Right renal pelvis (tissue), 4 donors: ENCODE measurements at regions not wholly inside any gene's neighbourhood (a gene's known extent, or its start where the extent isn't known, plus 50 kb on each side); places are given as distances from the start of the nearest gene placed in this dataset.
"Not testable (repeated sequence)": the region's sequence is repeated elsewhere in the genome, so short reads cannot be mapped to it uniquely, and the experiment has no call there.

Experiments used
- DNase-seq, 4 donors: peaks; one replicate each; pipeline ENCODE4 v3.0.0-alpha.2; 2013; ENCODE audit warnings: low read depth in 4 of 4, low spot score in 3 of 4, missing footprints in 1 of 4

GRCh38 chr21:14623079-14623478 is 77.0 kb upstream of the SAMSN1 start:
- DNase-seq = not testable (repeated sequence)

- no peak for DNase-seq
Measured at GRCh38 chr21:14620152-14620551, 74.0 kb upstream of the SAMSN1 start.

- no peak for DNase-seq
Measured at GRCh38 chr21:14617871-14618270, 71.8 kb upstream of the SAMSN1 start.

GRCh38 chr21:14617040-14617393 is 70.9 kb upstream of the SAMSN1 start:
- no peak for DNase-seq

GRCh38 chr21:14616380-14617039 is 70.4 kb upstream of the SAMSN1 start:
- no peak for DNase-seq

- no peak for DNase-seq
Measured at GRCh38 chr21:14615359-14615974, 69.4 kb upstream of the SAMSN1 start.

DNA sequence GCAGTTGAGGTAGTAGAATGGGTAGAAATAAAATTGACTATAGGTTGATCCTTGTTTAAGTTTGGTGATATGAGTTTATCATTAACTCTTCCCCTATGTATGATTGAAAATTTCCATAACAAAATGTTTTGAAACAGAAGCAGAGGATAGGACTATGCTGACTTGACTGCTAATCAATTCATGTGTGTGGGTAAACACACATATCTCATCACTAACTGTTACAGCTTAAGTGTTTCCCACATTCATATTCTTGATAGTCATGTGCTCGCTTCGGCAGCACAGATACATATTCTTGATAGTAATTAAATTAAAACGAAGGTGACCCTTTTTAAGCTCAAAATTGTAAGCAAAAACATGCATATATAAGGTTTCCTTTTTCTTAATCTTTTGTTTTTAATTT is 68.2 kb upstream of the SAMSN1 start:
- DNase-seq = no peak

- DNase-seq = no peak
Measured at GRCh38 chr21:14613486-14614224, 67.5 kb upstream of the SAMSN1 start.

DNA sequence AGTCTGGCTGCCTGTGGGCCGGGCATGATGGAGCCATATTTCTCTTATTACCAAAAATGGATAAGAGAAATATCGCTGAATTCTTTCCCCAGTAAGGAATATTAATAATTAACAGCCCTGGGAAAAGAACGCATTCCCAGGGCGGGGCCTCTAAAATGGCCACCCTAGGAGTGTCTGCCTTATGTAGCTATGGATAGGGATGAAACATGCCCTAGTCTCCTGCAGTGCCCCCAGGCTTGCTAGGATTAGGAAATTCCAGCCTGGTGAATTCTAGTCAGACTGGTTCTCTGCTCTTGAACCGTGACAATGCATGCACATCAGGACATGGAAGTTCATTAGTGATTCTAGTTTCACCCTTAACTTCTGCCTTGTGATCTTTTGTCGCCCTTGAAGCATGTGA is 64.0 kb upstream of the SAMSN1 start:
- DNase-seq = not testable (repeated sequence)

- DNase-seq = no peak
Measured at GRCh38 chr21:14609274-14609673, 63.2 kb upstream of the SAMSN1 start.

GRCh38 chr21:14607262-14607661 is 61.1 kb upstream of the SAMSN1 start:
- no peak for DNase-seq

- DNase-seq = no peak
Measured at GRCh38 chr21:14603202-14603601, 57.1 kb upstream of the SAMSN1 start.

- no peak for DNase-seq
Measured at GRCh38 chr21:14602382-14602958, 56.4 kb upstream of the SAMSN1 start.

DNA sequence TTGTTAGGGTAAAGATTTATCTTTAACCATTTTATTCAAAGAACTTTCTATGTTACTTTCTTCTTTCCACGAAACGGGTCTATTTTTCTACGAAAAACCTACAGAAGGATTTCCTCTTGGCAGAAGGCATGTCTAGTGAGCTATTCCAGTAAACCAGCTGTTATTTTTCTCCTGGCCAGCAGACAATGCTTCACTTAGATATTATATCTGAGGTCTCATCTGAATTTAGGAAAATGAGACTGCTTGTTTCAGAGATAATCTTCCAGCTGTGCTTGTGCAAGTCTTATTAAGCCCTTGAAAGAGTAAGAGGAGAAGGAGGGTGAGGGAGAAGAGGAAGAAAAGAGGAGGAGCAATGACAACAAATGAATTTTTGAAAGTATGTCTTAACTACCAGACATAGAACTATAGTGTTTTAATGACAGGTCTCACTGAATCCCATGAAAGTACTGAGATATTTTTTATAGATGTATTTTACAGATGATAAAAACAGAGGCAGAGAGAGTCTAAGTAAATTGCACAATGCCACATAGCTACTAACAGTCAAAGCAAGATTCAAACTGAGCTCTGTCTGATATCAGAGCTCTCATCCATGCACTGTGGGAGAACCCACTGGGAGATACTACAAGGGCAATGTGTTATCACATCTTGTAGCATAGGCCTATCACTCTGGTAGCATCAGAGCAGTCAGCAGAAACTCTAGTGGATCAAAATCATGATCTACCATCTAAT is 54.6 kb upstream of the SAMSN1 start:
- DNase-seq = no peak

DNA sequence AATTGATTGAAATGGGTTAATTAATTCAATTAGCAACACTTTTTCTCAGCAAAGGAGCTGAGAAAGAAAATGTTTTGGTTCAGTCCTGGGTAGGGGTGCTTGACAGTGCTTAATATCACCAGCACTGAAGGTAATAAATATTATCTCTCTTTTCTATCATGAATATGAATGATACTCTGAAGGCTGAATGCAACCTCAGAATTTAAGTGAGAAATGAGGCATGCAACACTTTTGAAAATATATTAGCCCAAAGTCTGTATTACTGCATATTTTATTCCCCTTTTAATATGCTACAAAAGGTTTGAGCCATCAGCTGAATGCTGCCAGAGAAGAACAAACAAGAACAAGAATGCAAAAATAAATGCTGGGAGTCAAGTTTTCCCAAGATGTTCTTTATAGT is 52.0 kb upstream of the SAMSN1 start:
- DNase-seq = no peak
